Astrocyte (in vitro differentiated cells and primary cell): ENCODE measurements at regions not wholly inside any gene's neighbourhood (a gene's known extent, or its start where the extent isn't known, plus 50 kb on each side); places are given as distances from the start of the nearest gene placed in this dataset.

Experiments used
- DNase-seq: peaks from one replicate; pipeline ENCODE4 v3.0.0-alpha.2; 2010; ENCODE audit warnings: low read depth
- FAIRE-seq: peaks from 2 replicates; lab custom pipeline; 2011; peaks lifted over from hg19 to GRCh38; lab: Jason Lieb, UNC
- H2AFZ ChIP-seq: 2 replicates; pipeline ENCODE4 v1.6.0; 2012; ENCODE audit warnings: low read depth, low read length, inconsistent platforms
- H3K27ac ChIP-seq: 2 replicates; pipeline ENCODE4 v1.5.1; 2011; ENCODE audit warnings: low read depth, low read length, inconsistent platforms
- H3K27me3 ChIP-seq: 2 replicates; pipeline ENCODE4 v1.6.0; 2011; ENCODE audit warnings: low read length, inconsistent platforms; ENCODE audit not compliant: insufficient read depth
- H3K36me3 ChIP-seq: 2 replicates; pipeline ENCODE4 v1.5.1; 2011; ENCODE audit warnings: low read length, inconsistent platforms; ENCODE audit not compliant: insufficient read depth
- H3K4me1 ChIP-seq: 2 replicates; pipeline ENCODE4 v1.5.1; 2011; ENCODE audit warnings: low read length, inconsistent platforms; ENCODE audit not compliant: insufficient read depth
- H3K4me2 ChIP-seq: 2 replicates; pipeline ENCODE4 v1.6.0; 2012; ENCODE audit warnings: low read length, inconsistent platforms
- H3K4me3 ChIP-seq: 2 replicates; pipeline ENCODE4 v1.5.1; 2011; ENCODE audit warnings: low read depth, mild to moderate bottlenecking, low read length, inconsistent platforms; ENCODE audit not compliant: insufficient read depth
- H3K79me2 ChIP-seq: 2 replicates; pipeline ENCODE4 v1.6.0; 2012; ENCODE audit warnings: mild to moderate bottlenecking, low read length, inconsistent platforms; ENCODE audit not compliant: insufficient read depth
- H3K9ac ChIP-seq: 2 replicates; pipeline ENCODE4 v1.6.0; 2012; ENCODE audit warnings: mild to moderate bottlenecking, low read length, inconsistent platforms
- H3K9me3 ChIP-seq: 2 replicates; pipeline ENCODE4 v1.5.1; 2012; ENCODE audit warnings: low read depth, mild to moderate bottlenecking, low read length, inconsistent platforms; ENCODE audit not compliant: insufficient read depth
- H4K20me1 ChIP-seq: 2 replicates; pipeline ENCODE4 v1.6.0; 2012; ENCODE audit warnings: low read length, inconsistent platforms; ENCODE audit not compliant: insufficient read depth
- H3K27ac Mint-ChIP-seq: one replicate; pipeline ENCODE4 v1.8.0; 2021; ENCODE audit warnings: mild to moderate bottlenecking, mixed read lengths; ENCODE audit not compliant: unreplicated experiment
- H3K27me3 Mint-ChIP-seq: one replicate; pipeline ENCODE4 v1.8.0; 2021; ENCODE audit warnings: low read depth, mixed read lengths; ENCODE audit not compliant: unreplicated experiment
- H3K36me3 Mint-ChIP-seq: one replicate; pipeline ENCODE4 v1.8.0; 2021; ENCODE audit warnings: low read depth, mixed read lengths; ENCODE audit not compliant: unreplicated experiment
- H3K4me1 Mint-ChIP-seq: one replicate; pipeline ENCODE4 v1.8.0; 2021; ENCODE audit warnings: low read depth, mixed read lengths; ENCODE audit not compliant: unreplicated experiment
- H3K4me3 Mint-ChIP-seq: one replicate; pipeline ENCODE4 v1.8.0; 2021; ENCODE audit warnings: mild to moderate bottlenecking, moderate library complexity, mixed read lengths; ENCODE audit not compliant: unreplicated experiment
- H3K9me3 Mint-ChIP-seq: one replicate; pipeline ENCODE4 v1.8.0; 2021; ENCODE audit warnings: mild to moderate bottlenecking, mixed read lengths; ENCODE audit not compliant: unreplicated experiment
- EZH2 ChIP-seq: IDR thresholded peaks from 2 replicates; pipeline ENCODE4 v1.6.1; 2012; ENCODE audit warnings: mild to moderate bottlenecking, low read length, inconsistent platforms; ENCODE audit not compliant: insufficient read depth
- TF ChIP-seq, protein P1 (sequence below): IDR thresholded peaks from 2 replicates; pipeline ENCODE4 v1.5.1; 2011; ENCODE audit warnings: low read depth, mild to moderate bottlenecking, inconsistent platforms, low read length, moderate library complexity; ENCODE audit not compliant: insufficient read depth

DNA sequence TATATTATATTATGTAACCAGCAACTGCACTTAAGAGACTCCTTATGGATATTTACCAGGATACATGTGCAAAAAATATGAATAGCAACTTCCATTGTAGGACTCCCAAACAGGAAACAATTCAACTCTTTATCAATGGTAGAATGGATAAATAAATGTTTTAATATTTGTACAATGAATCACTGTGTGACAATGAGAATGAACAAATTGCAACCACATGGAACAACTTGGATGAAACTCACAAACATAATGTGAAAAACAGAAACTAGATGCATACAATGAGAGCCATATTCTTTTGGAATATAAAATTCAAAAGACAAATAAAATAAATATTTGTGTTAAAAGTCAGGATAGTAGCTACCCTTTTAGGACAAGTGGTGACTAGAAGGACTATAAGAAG, 1015.7 kb downstream of the TECRL start:
- peaks cover 10% of the 10 kb centered on the region for H3K9me3 ChIP-seq
- H3K4me1 Mint-ChIP-seq: no peaks in the 10 kb centered on the region
- no peak overlapping the region for H3K4me3 Mint-ChIP-seq
- TF ChIP-seq, protein P1, sequence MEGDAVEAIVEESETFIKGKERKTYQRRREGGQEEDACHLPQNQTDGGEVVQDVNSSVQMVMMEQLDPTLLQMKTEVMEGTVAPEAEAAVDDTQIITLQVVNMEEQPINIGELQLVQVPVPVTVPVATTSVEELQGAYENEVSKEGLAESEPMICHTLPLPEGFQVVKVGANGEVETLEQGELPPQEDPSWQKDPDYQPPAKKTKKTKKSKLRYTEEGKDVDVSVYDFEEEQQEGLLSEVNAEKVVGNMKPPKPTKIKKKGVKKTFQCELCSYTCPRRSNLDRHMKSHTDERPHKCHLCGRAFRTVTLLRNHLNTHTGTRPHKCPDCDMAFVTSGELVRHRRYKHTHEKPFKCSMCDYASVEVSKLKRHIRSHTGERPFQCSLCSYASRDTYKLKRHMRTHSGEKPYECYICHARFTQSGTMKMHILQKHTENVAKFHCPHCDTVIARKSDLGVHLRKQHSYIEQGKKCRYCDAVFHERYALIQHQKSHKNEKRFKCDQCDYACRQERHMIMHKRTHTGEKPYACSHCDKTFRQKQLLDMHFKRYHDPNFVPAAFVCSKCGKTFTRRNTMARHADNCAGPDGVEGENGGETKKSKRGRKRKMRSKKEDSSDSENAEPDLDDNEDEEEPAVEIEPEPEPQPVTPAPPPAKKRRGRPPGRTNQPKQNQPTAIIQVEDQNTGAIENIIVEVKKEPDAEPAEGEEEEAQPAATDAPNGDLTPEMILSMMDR: no peak
- no peak for TF ChIP-seq EZH2
- H3K27me3 ChIP-seq: no peaks in the 10 kb centered on the region
- no peak overlapping the region for H3K27ac ChIP-seq
- H4K20me1 ChIP-seq: no peaks in the 10 kb centered on the region
- no peaks in the 10 kb centered on the region for H3K36me3 Mint-ChIP-seq
- H3K27ac Mint-ChIP-seq: no peak overlapping the region
- FAIRE-seq (no peak), DNase-seq (no peak)
- H3K4me2 ChIP-seq: no peak overlapping the region
- no peaks in the 10 kb centered on the region for H3K9me3 Mint-ChIP-seq
- no peaks in the 10 kb centered on the region for H3K79me2 ChIP-seq
- H2AFZ ChIP-seq: no peak overlapping the region
- no peak overlapping the region for H3K9ac ChIP-seq
- no peaks in the 10 kb centered on the region for H3K27me3 Mint-ChIP-seq
- no peaks in the 10 kb centered on the region for H3K36me3 ChIP-seq
- H3K4me1 ChIP-seq: no peaks in the 10 kb centered on the region
- no peak overlapping the region for H3K4me3 ChIP-seq

DNA sequence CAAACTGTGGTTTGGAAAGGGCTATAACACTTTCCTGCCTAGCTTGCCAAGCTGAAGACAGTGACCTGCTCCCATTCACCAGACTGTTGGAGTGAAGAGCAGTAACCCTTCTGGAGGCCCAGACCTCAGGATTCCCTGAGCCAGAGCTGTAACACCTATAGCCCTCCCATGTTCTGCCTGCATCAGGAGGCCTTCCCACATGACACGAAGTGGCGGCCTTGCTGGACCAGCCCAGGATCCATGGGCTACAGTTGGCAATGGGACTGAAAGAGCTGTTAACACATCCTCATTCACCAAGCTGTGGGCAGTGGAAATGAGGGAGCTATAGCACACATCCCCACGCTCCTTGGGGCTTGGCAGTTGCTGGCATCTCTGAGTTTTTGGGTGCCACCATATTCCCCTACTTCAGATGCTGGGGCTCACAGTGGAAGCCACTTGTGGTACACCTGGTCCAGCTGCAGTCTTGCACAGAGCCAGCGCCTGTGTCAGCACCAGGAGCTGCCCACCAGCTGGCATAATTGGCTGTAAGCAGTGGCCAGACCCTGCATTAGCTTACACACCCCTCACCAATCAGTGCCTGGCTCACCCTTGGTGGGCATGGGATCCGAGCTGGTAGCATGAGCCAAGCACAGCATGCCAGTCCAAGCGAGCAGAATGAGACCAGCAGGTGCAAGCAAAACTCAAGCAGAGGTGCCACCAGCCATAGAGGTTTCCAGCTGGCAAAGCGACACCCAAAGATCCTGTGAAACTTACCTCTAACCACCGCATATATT, 1029.3 kb downstream of the TECRL start:
- Histone ChIP-seq H3K4me1 (no peaks in the 10 kb centered on the region), H3K36me3 (no peaks in the 10 kb centered on the region), H2AFZ (no peak overlapping the region), H4K20me1 (no peaks in the 10 kb centered on the region), H3K4me2 (no peak overlapping the region), H3K27ac (no peak overlapping the region), H3K79me2 (no peaks in the 10 kb centered on the region), H3K27me3 (no peaks in the 10 kb centered on the region), H3K9ac (no peak overlapping the region), H3K9me3 (peaks cover 5% of the 10 kb centered on the region), H3K4me3 (no peak overlapping the region)
- H3K36me3 Mint-ChIP-seq: no peaks in the 10 kb centered on the region
- TF ChIP-seq EZH2: no peak
- TF ChIP-seq, protein P1: no peak
- DNase-seq (no peak), FAIRE-seq (no peak)
- H3K4me1 Mint-ChIP-seq: no peaks in the 10 kb centered on the region
- no peak overlapping the region for H3K27ac Mint-ChIP-seq
- H3K27me3 Mint-ChIP-seq: no peaks in the 10 kb centered on the region
- no peaks in the 10 kb centered on the region for H3K9me3 Mint-ChIP-seq
- no peak overlapping the region for H3K4me3 Mint-ChIP-seq

DNA sequence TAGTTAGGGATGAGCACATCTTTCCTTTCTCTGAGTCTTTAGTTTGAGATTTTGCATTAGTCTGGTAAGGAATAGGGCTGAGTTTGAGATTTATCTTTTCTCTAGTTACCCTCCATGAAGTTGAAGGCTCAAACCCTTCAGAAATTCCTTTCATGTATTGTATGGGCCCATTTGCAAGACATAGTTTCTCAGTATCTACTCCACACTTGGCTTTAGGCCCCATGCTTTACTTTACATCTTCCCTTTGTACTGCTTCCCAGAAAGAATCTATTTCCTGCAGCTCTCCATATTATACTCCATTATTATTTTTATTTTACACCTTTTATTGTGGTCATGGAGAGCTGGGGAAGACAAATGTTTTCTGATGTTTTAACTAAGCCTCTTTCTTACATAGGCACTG, 1038.2 kb downstream of the TECRL start:
- Mint-ChIP-seq H3K4me1 (no peaks in the 10 kb centered on the region), H3K9me3 (no peaks in the 10 kb centered on the region), H3K36me3 (no peaks in the 10 kb centered on the region), H3K27me3 (no peaks in the 10 kb centered on the region), H3K27ac (no peak overlapping the region), H3K4me3 (no peak overlapping the region)
- no peak overlapping the region for H3K27ac ChIP-seq
- H3K79me2 ChIP-seq: no peaks in the 10 kb centered on the region
- H3K4me3 ChIP-seq: no peak overlapping the region
- no peaks in the 10 kb centered on the region for H3K9me3 ChIP-seq
- H3K36me3 ChIP-seq: no peaks in the 10 kb centered on the region
- TF ChIP-seq EZH2: no peak
- TF ChIP-seq, protein P1: no peak
- H4K20me1 ChIP-seq: no peaks in the 10 kb centered on the region
- H3K4me2 ChIP-seq: no peak overlapping the region
- FAIRE-seq (no peak), DNase-seq (no peak)
- H3K9ac ChIP-seq: no peak overlapping the region
- H2AFZ ChIP-seq: no peak overlapping the region
- no peaks in the 10 kb centered on the region for H3K4me1 ChIP-seq
- no peaks in the 10 kb centered on the region for H3K27me3 ChIP-seq
